ENCODE measurements at regions not wholly inside any gene's neighbourhood (a gene's known extent, or its start where the extent isn't known, plus 50 kb on each side); places are given as distances from the start of the nearest gene placed in this dataset.
A peak's percentile ranks its signal among the peaks of the same experiment; 100 is the strongest.
"Not testable (repeated sequence)": the region's sequence is repeated elsewhere in the genome, so short reads cannot be mapped to it uniquely, and the experiment has no call there.

DNA sequence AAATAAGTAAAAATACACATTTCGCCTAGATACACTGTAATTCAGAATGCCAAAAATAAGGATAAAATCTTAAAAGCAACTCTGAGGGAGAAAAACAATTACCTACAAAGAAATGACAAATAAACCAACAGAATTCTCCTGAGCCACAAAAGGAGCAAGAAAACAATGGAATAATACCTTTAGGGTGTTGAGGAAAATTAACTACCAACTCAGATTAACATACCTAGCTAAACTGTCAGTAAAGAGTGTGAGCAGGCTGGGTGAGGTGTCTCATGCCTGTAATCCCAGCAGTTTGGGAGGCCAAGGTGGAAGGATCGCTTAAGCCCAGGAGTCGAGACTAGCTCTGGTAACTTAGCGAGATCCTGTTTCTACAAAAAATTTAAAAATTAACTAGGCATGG is 81.5 kb downstream of the C9orf50 start:
- in situ Hi-C loops (cut with MboI; ENCODE audit: low pct_unique_long_range_greater_than_20kb in 2 of 9, low sequenced_read_pairs in 9 of 9, unreplicated experiment in 9 of 9): no loop called here
- no peak overlapping the region for H3K27ac ChIP-seq
- no peaks in the 10 kb centered on the region for H3K4me1 ChIP-seq (replicated peaks in 1 of 2)
- ATAC-seq (replicated peaks in 6 of 8): no peak
- WGBS, 10 experiments: 83 to 100% (median 97%) methylated on average over 1 to 4 of the region's 4 CpGs; no CpG with 5 or more reads in 1 of the 10 experiments
- no peak overlapping the region for H3K4me3 ChIP-seq

DNA sequence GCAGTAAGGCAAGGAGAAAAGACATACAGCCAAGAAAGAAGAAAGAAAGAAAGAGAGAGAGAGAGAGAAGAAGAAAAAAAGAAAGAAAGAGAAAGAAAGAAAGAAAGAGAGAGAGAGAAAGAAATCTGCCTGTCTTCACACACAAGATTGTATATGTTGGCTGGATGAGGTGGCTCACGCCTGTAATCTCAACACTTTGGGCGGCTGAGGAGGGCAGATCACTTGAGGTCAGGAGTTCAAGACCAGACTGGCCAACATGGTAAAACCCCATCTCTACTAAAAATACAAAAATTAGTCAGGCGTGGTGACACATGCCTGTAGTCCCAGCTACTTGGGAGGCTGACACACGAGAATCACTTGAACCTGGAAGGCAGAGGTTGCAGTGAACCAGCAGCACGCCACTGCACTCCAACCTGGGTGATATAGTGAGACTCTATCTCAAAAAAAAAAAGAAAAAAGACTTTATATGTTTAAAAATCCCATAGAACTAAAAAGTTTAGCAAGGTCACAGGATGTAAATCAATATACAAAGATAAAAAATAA is 89.0 kb downstream of the C9orf50 start:
- H3K27ac ChIP-seq; in situ Hi-C loops (cut with MboI; ENCODE audit: low pct_unique_long_range_greater_than_20kb in 2 of 9, low sequenced_read_pairs in 9 of 9, unreplicated experiment in 9 of 9); ATAC-seq (replicated peaks in 6 of 8); H3K4me3 ChIP-seq; H3K4me1 ChIP-seq (replicated peaks in 1 of 2): not testable (repeated sequence)
- WGBS, 10 experiments: 49 to 95% (median 84%) methylated on average over 4 to 5 of the region's 5 CpGs; no CpG with 5 or more reads in 2 of the 10 experiments

DNA sequence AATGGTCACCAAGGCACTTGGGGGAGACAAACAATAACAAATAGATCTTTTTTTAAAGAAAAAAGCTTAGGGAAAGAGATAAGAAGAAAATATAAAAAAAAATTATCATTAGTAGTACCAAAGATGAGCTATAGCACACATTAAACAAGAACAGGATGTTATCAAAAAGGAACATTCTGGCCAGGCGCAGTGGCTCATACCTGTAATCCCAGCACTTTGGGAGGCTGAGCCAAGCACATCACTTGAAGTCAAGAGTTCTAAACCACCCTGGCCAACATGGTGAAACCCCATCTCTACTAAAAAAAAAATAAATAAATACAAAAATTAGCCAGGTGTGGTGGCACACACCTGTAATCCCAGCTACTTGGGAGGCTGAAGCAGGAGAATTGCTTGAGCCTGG is 92.9 kb downstream of the C9orf50 start:
- ATAC-seq (replicated peaks in 6 of 8); in situ Hi-C loops (cut with MboI; ENCODE audit: low pct_unique_long_range_greater_than_20kb in 2 of 9, low sequenced_read_pairs in 9 of 9, unreplicated experiment in 9 of 9); H3K4me3 ChIP-seq; H3K27ac ChIP-seq: not testable (repeated sequence)
- WGBS, 10 experiments: 80 to 100% (median 92%) methylated on average over 1 of the region's 1 CpG; no CpG with 5 or more reads in 4 of the 10 experiments
- peaks cover 9 to 15% of the 10 kb centered on the region in 2 donors for H3K4me1 ChIP-seq (replicated peaks in 1 of 2)

DNA sequence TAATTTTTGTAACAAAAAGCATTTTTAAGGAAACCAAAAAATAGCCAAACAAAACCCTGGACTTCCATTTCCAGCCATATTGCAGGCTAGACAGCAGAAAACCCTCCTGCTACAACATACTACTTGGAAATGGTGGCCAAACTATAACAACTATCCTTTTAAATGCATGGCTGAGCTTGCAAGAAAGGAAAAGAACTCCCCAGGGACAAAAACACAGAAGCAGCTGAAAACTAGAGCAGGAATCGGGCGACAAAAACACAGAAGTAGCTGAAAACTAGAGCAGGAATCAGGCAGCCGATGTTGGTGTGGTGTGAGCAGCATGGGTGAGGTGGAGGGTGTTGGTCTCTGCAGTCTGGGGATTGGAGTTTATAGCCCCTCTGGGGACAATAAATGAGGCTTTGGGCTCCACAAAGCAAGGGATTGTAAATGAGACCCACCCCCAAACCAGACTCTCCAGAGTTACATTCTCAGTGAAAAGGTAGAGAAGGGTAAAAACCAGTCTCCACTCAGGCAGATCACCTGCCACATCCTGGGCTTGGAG is 95.2 kb downstream of the C9orf50 start:
- peaks cover 9 to 15% of the 10 kb centered on the region in 2 donors for H3K4me1 ChIP-seq (replicated peaks in 1 of 2)
- in situ Hi-C loops (cut with MboI; ENCODE audit: low pct_unique_long_range_greater_than_20kb in 2 of 9, low sequenced_read_pairs in 9 of 9, unreplicated experiment in 9 of 9): no loop called here
- peak in 2 of 8 experiments; percentile 38 to 56 for ATAC-seq (replicated peaks in 6 of 8)
- no peak overlapping the region for H3K4me3 ChIP-seq
- WGBS, 10 experiments: 71 to 100% (median 94%) methylated on average over 1 to 3 of the region's 3 CpGs; no CpG with 5 or more reads in 3 of the 10 experiments
- H3K27ac ChIP-seq: peak overlapping the region in 1 of 2 donors; percentile 2

- 27 to 100% (median 67%) methylated on average over 1 to 7 of the region's 17 CpGs; no CpG with 5 or more reads in 3 of the 10 experiments for WGBS, 10 experiments
- Histone ChIP-seq H3K4me1 (replicated peaks in 1 of 2) (peaks cover 9 to 15% of the 10 kb centered on the region in 2 donors), H3K27ac (no peak overlapping the region), H3K4me3 (no peak overlapping the region)
- in situ Hi-C loops (cut with MboI; ENCODE audit: low pct_unique_long_range_greater_than_20kb in 2 of 9, low sequenced_read_pairs in 9 of 9, unreplicated experiment in 9 of 9): no loop called here
- peak in 2 of 8 experiments; percentile 26 to 30 for ATAC-seq (replicated peaks in 6 of 8)
These were observed 96.2 kb downstream of the C9orf50 start for GRCh38 chr9:129524582-129525270.

- in situ Hi-C loops (cut with MboI; ENCODE audit: low pct_unique_long_range_greater_than_20kb in 2 of 9, low sequenced_read_pairs in 9 of 9, unreplicated experiment in 9 of 9): no loop called here
- Histone ChIP-seq H3K27ac (no peak overlapping the region), H3K4me1 (replicated peaks in 1 of 2) (peaks cover 9 to 15% of the 10 kb centered on the region in 2 donors), H3K4me3 (no peak overlapping the region)
- ATAC-seq (replicated peaks in 6 of 8): peak in 4 of 8 experiments; percentile 19 to 82 (median 46)
- WGBS, 10 experiments: 37 to 90% (median 78%) methylated on average over 1 to 5 of the region's 8 CpGs; no CpG with 5 or more reads in 2 of the 10 experiments
These were observed 96.8 kb downstream of the C9orf50 start for GRCh38 chr9:129523943-129524581.

DNA sequence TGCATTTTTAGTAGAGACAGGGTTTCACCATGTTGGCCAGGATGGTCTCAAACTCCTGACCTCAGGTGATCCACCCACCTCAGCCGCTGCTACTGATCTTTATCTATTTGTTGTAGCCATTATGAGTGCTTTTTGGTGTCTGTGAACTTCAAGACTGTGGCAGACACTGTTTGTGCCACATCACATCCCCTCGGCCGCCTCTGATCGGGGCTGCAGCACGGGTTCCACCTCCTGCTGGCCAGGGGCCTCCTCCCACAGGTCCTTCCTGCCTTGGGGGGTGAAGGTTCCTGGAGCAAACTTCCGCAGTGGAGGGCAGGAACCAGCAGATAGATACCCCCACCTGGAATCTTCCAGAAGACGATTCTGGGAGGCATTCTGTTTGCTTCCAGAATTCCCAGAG is 98.5 kb downstream of the C9orf50 start:
- no peak overlapping the region for H3K4me3 ChIP-seq
- H3K27ac ChIP-seq: no peak overlapping the region
- peaks cover 9 to 15% of the 10 kb centered on the region in 2 donors for H3K4me1 ChIP-seq (replicated peaks in 1 of 2)
- ATAC-seq (replicated peaks in 6 of 8): no peak
- in situ Hi-C loops (cut with MboI; ENCODE audit: low pct_unique_long_range_greater_than_20kb in 2 of 9, low sequenced_read_pairs in 9 of 9, unreplicated experiment in 9 of 9): no loop called here
- WGBS, 10 experiments: 40 to 100% (median 89%) methylated on average over 1 to 4 of the region's 7 CpGs; no CpG with 5 or more reads in 2 of the 10 experiments

GRCh38 chr9:129520082-129520481 is 100.8 kb downstream of the C9orf50 start:
- in situ Hi-C loops (cut with MboI; ENCODE audit: low pct_unique_long_range_greater_than_20kb in 2 of 9, low sequenced_read_pairs in 9 of 9, unreplicated experiment in 9 of 9): no loop called here
- WGBS, 10 experiments: 80 to 100% (median 94%) methylated on average over 2 to 3 of the region's 3 CpGs; no CpG with 5 or more reads in 5 of the 10 experiments
- Histone ChIP-seq H3K27ac (no peak overlapping the region), H3K4me3 (no peak overlapping the region), H3K4me1 (replicated peaks in 1 of 2) (peaks cover 3 to 9% of the 10 kb centered on the region in 2 donors)
- ATAC-seq (replicated peaks in 6 of 8): no peak

DNA sequence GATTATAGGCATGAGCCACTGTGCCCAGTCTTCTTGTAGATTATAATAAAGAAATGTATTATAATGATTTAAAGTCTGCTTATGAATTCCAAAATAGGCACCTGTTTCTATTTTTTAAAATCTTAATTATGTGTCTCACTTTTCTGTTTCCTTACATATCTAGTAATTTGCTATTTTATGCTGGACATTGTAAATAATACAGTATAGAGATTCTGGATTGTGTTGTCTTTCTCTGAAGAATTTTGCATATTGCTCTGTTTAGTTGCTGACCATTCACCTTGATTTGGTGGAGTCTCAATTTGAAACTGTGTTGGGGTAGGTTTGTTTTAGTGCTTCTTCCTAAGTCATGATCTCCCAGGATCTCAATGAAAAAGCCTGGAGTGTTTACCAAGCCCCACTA is 102.8 kb downstream of the C9orf50 start:
- no peak for ATAC-seq (replicated peaks in 6 of 8)
- in situ Hi-C loops (cut with MboI; ENCODE audit: low pct_unique_long_range_greater_than_20kb in 2 of 9, low sequenced_read_pairs in 9 of 9, unreplicated experiment in 9 of 9): no loop called here
- no peak overlapping the region for H3K27ac ChIP-seq
- H3K4me1 ChIP-seq (replicated peaks in 1 of 2): no peaks in the 10 kb centered on the region
- H3K4me3 ChIP-seq: no peak overlapping the region

DNA sequence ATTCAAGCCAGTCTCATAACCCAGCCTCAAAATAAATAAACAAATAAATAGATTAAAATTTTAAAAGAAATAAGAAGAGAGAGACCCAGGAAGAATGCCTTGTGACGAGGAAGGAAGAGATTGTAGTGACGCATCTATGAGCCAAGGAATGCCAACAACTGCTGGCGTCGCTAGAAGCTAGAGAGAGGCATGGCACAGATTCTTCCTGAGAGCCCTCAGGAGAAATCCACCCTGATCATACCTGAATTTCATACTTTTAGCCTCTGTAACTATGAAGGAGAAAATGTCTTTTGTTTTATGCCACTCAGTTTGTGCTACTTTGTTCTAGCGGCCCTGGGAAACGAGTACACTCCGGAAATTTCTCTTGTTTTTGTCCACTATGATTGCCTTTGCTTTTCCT is 103.9 kb downstream of the C9orf50 start:
- Histone ChIP-seq H3K4me1 (replicated peaks in 1 of 2) (no peaks in the 10 kb centered on the region), H3K4me3 (no peak overlapping the region), H3K27ac (no peak overlapping the region)
- WGBS, 10 experiments: 85 to 100% (median 93%) methylated on average over 3 to 7 of the region's 7 CpGs
- ATAC-seq (replicated peaks in 6 of 8): no peak
- in situ Hi-C loops (cut with MboI; ENCODE audit: low pct_unique_long_range_greater_than_20kb in 2 of 9, low sequenced_read_pairs in 9 of 9, unreplicated experiment in 9 of 9): no loop called here

GRCh38 chr9:129514891-129515290 is 106.0 kb downstream of the C9orf50 start:
- in situ Hi-C loops (cut with MboI; ENCODE audit: low pct_unique_long_range_greater_than_20kb in 2 of 9, low sequenced_read_pairs in 9 of 9, unreplicated experiment in 9 of 9): no loop called here
- ATAC-seq (replicated peaks in 6 of 8): no peak
- H3K4me1 ChIP-seq (replicated peaks in 1 of 2): no peaks in the 10 kb centered on the region
- WGBS, 10 experiments: 0 to 100% (median 57%) methylated on average over 1 to 2 of the region's 2 CpGs; no CpG with 5 or more reads in 5 of the 10 experiments
- H3K27ac ChIP-seq: no peak overlapping the region
- H3K4me3 ChIP-seq: no peak overlapping the region

DNA sequence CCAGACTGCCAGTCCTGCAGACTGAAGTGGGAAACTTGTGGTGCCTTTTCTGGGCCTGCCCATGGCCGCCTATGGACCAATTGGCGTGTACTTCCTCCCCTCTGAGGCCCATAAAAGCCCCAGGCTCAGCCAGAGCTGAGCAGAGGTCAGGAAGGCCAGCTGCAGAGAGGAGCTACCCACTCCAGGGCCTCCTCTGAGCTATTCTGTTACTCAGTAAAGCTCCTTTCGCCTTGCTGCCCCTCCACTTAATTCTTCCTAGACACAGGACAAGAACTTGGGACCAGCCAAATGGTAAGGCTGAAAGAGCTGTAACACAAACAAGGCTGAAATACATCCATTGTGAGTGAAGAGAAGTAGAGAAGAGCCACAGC is 106.4 kb downstream of the C9orf50 start:
- Histone ChIP-seq H3K4me1 (replicated peaks in 1 of 2) (no peaks in the 10 kb centered on the region), H3K4me3 (no peak overlapping the region), H3K27ac (no peak overlapping the region)
- no peak for ATAC-seq (replicated peaks in 6 of 8)
- in situ Hi-C loops (cut with MboI; ENCODE audit: low pct_unique_long_range_greater_than_20kb in 2 of 9, low sequenced_read_pairs in 9 of 9, unreplicated experiment in 9 of 9): no loop called here
- WGBS, 10 experiments: 40 to 100% (median 61%) methylated on average over 1 of the region's 3 CpGs; no CpG with 5 or more reads in 6 of the 10 experiments

- in situ Hi-C loops (cut with MboI; ENCODE audit: low pct_unique_long_range_greater_than_20kb in 2 of 9, low sequenced_read_pairs in 9 of 9, unreplicated experiment in 9 of 9): no loop called here
- Histone ChIP-seq H3K4me3 (no peak overlapping the region), H3K4me1 (replicated peaks in 1 of 2) (peaks cover 0 to under 1% of the 10 kb centered on the region in 2 donors), H3K27ac (no peak overlapping the region)
- 20 to 100% (median 58%) methylated on average over 1 to 2 of the region's 7 CpGs; no CpG with 5 or more reads in 6 of the 10 experiments for WGBS, 10 experiments
- no peak for ATAC-seq (replicated peaks in 6 of 8)
These were observed 106.9 kb downstream of the C9orf50 start for GRCh38 chr9:129513856-129514496.

All from motor neuron (in vitro differentiated cells).